Chondrocyte (in vitro differentiated cells): ENCODE measurements at regions not wholly inside any gene's neighbourhood (a gene's known extent, or its start where the extent isn't known, plus 50 kb on each side); places are given as distances from the start of the nearest gene placed in this dataset.

Experiments
- DNase-seq: peaks from one replicate; pipeline ENCODE4 v3.0.0; 2021; ENCODE audit warnings: mixed read lengths, low spot score
- H3K27ac Mint-ChIP-seq: one replicate; pipeline ENCODE4 v1.8.0; 2021; ENCODE audit warnings: mild to moderate bottlenecking, moderate library complexity, mixed read lengths; ENCODE audit not compliant: unreplicated experiment
- H3K27me3 Mint-ChIP-seq: 2 replicates; pipeline ENCODE4 v1.8.0; 2021; ENCODE audit warnings: low read depth, mixed read lengths
- H3K36me3 Mint-ChIP-seq: 2 replicates; pipeline ENCODE4 v1.8.0; 2021; ENCODE audit warnings: low read depth, mixed read lengths
- H3K4me1 Mint-ChIP-seq: 2 replicates; pipeline ENCODE4 v1.8.0; 2021; ENCODE audit warnings: low read depth, mild to moderate bottlenecking, mixed read lengths
- H3K4me3 Mint-ChIP-seq: one replicate; pipeline ENCODE4 v1.8.0; 2021; ENCODE audit warnings: mild to moderate bottlenecking, moderate library complexity, mixed read lengths; ENCODE audit not compliant: unreplicated experiment
- H3K9me3 Mint-ChIP-seq: 2 replicates; pipeline ENCODE4 v1.8.0; 2021; ENCODE audit warnings: low read depth, mixed read lengths
- CTCF ChIP-seq: fragments of 200-600 bp; sonication (generic); IDR thresholded peaks from 2 replicates; pipeline ENCODE4 v1.5.0; 2021; ENCODE audit warnings: antibody characterized with exemption, mild to moderate bottlenecking, moderate library complexity

GRCh38 chr7:1348823-1349335, 110.4 kb downstream of the MICALL2 start:
- peak; percentile 60 for DNase-seq
- no peaks in the 10 kb centered on the region for H3K9me3 Mint-ChIP-seq
- H3K27ac Mint-ChIP-seq = no peak overlapping the region
- H3K27me3 Mint-ChIP-seq = peaks cover 39% of the 10 kb centered on the region
- no peak overlapping the region for H3K4me3 Mint-ChIP-seq
- no peaks in the 10 kb centered on the region for H3K36me3 Mint-ChIP-seq
- H3K4me1 Mint-ChIP-seq = no peaks in the 10 kb centered on the region
- no peak for TF ChIP-seq CTCF

- Mint-ChIP-seq H3K27ac (no peak overlapping the region), H3K4me1 (no peaks in the 10 kb centered on the region), H3K27me3 (peaks cover 39% of the 10 kb centered on the region), H3K36me3 (no peaks in the 10 kb centered on the region), H3K4me3 (no peak overlapping the region), H3K9me3 (no peaks in the 10 kb centered on the region)
- no peak for TF ChIP-seq CTCF
- DNase-seq = peak; percentile 77
Observed at GRCh38 chr7:1349351-1349761, 109.9 kb downstream of the MICALL2 start.

GRCh38 chr7:1351881-1352625, 107.2 kb downstream of the MICALL2 start:
- Mint-ChIP-seq H3K27me3 (peaks cover 32% of the 10 kb centered on the region), H3K36me3 (no peaks in the 10 kb centered on the region), H3K9me3 (no peaks in the 10 kb centered on the region), H3K4me1 (no peaks in the 10 kb centered on the region), H3K4me3 (no peak overlapping the region), H3K27ac (no peak overlapping the region)
- DNase-seq = peak; percentile 77
- TF ChIP-seq CTCF = no peak

GRCh38 chr7:1352656-1353271, 106.5 kb downstream of the MICALL2 start:
- Mint-ChIP-seq H3K4me1 (no peaks in the 10 kb centered on the region), H3K9me3 (no peaks in the 10 kb centered on the region), H3K27me3 (peaks cover 29% of the 10 kb centered on the region), H3K27ac (no peak overlapping the region), H3K4me3 (no peak overlapping the region), H3K36me3 (no peaks in the 10 kb centered on the region)
- peak; percentile 72 for DNase-seq
- TF ChIP-seq CTCF = no peak

- H3K36me3 Mint-ChIP-seq = no peaks in the 10 kb centered on the region
- no peak for TF ChIP-seq CTCF
- DNase-seq = peak; percentile 78
- H3K4me1 Mint-ChIP-seq = no peaks in the 10 kb centered on the region
- no peaks in the 10 kb centered on the region for H3K9me3 Mint-ChIP-seq
- no peak overlapping the region for H3K4me3 Mint-ChIP-seq
- no peak overlapping the region for H3K27ac Mint-ChIP-seq
- peaks cover 18% of the 10 kb centered on the region for H3K27me3 Mint-ChIP-seq
Observed at GRCh38 chr7:1354661-1355567, 104.4 kb downstream of the MICALL2 start.
